SH-SY5Y (cell line): ENCODE measurements at regions not wholly inside any gene's neighbourhood (a gene's known extent, or its start where the extent isn't known, plus 50 kb on each side); places are given as distances from the start of the nearest gene placed in this dataset.

Experiments used
- GATA2 ChIP-seq: IDR thresholded peaks from 2 replicates; pipeline ENCODE4 v1.6.1; 2011; ENCODE audit warnings: mild to moderate bottlenecking, low read depth, low read length
- GATA3 ChIP-seq: IDR thresholded peaks from 2 replicates; pipeline ENCODE4 v1.6.1; 2011; ENCODE audit warnings: low read depth, mild to moderate bottlenecking, low read length, moderate library complexity

GRCh38 chr2:195124391-195125079 is 532.5 kb upstream of the SLC39A10 start:
- TF ChIP-seq GATA3 (no peak), GATA2 (no peak)
